SK-N-SH (cell line): ENCODE measurements at regions not wholly inside any gene's neighbourhood (a gene's known extent, or its start where the extent isn't known, plus 50 kb on each side); places are given as distances from the start of the nearest gene placed in this dataset.

Source experiments
- ELF1 ChIP-seq: IDR thresholded peaks from 2 replicates; pipeline ENCODE4 v1.4.0; 2012
- TF ChIP-seq, protein P1 (sequence below): fragments of 200-600 bp; sonication (generic); IDR thresholded peaks from 2 replicates; pipeline ENCODE4 v1.6.1; 2017; ENCODE audit warnings: antibody characterized with exemption, mild to moderate bottlenecking, moderate library complexity

DNA sequence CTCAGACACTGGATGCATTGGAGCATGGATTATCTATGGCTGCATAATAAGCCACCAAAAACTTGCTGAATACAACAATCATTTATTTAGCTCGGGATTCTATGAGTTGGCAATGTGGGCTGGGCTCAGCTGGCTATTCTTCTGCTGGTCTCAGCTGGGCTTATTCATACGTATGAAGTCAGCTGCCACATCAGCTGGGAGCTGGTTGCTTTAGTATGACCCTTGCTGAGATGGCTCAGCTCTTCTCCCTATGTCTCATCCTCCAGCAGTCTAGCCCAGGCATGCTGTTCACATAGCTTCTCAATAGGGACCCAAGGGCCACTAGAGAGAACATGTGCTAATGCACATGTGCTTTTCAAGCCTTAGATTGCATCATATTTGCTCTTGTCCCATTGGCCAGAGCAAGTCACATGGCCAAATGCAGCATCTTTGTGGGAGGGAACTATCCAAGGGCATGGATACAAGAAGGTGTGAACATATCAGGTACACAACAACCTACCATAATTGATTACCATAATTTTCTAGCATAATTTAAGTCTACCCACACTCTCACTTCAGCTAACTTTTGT, 444.6 kb downstream of the KIF16B start:
- TF ChIP-seq, protein P1, sequence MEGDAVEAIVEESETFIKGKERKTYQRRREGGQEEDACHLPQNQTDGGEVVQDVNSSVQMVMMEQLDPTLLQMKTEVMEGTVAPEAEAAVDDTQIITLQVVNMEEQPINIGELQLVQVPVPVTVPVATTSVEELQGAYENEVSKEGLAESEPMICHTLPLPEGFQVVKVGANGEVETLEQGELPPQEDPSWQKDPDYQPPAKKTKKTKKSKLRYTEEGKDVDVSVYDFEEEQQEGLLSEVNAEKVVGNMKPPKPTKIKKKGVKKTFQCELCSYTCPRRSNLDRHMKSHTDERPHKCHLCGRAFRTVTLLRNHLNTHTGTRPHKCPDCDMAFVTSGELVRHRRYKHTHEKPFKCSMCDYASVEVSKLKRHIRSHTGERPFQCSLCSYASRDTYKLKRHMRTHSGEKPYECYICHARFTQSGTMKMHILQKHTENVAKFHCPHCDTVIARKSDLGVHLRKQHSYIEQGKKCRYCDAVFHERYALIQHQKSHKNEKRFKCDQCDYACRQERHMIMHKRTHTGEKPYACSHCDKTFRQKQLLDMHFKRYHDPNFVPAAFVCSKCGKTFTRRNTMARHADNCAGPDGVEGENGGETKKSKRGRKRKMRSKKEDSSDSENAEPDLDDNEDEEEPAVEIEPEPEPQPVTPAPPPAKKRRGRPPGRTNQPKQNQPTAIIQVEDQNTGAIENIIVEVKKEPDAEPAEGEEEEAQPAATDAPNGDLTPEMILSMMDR, result no peak
- TF ChIP-seq ELF1, result no peak
